Vagina (tissue), 2 donors: ENCODE measurements at regions not wholly inside any gene's neighbourhood (a gene's known extent, or its start where the extent isn't known, plus 50 kb on each side); places are given as distances from the start of the nearest gene placed in this dataset.

Source experiments
- DNase-seq, 2 donors: peaks; one replicate each; pipeline ENCODE4 v3.0.0-alpha.2; 2017; ENCODE audit errors: extremely low spot score in 2 of 2
- H3K27ac ChIP-seq: fragments of 200-600 bp; sonication (generic); one replicate; pipeline ENCODE4 v1.5.1; 2019
- H3K27me3 ChIP-seq: fragments of 200-600 bp; sonication (generic); one replicate; pipeline ENCODE4 v1.5.1; 2019
- H3K36me3 ChIP-seq, 2 donors: fragments of 200-600 bp; sonication (generic); one replicate each; pipeline ENCODE4 v1.5.1; 2017 to 2019
- H3K4me1 ChIP-seq: fragments of 200-600 bp; sonication (generic); one replicate; pipeline ENCODE4 v1.5.1; 2019
- H3K4me3 ChIP-seq, 2 donors: fragments of 200-600 bp; sonication (generic); 1 replicate in 1 of 2; 2 replicates in 1 of 2; pipeline ENCODE4 v1.5.1; 2016 to 2019
- H3K9me3 ChIP-seq: fragments of 200-600 bp; sonication (generic); one replicate; pipeline ENCODE4 v1.5.1; 2019
- POLR2A ChIP-seq, 2 donors: fragments of 450-650 bp; IDR thresholded peaks; one replicate each; pipeline ENCODE4 v1.6.1; 2017; ENCODE audit warnings: antibody characterized with exemption in 2 of 2, mild to moderate bottlenecking in 2 of 2, moderate library complexity in 2 of 2
- POLR2AphosphoS5 ChIP-seq, 2 donors: sonication (generic); formaldehyde crosslinking; IDR thresholded peaks; one replicate each; pipeline ENCODE4 v1.9.0; 2017; ENCODE audit warnings: antibody characterized with exemption in 2 of 2, mild to moderate bottlenecking in 2 of 2, low read depth in 1 of 2; ENCODE audit not compliant: insufficient read depth in 1 of 2
- intact Hi-C: fragments of 100-400 bp; cut with DNase I; formaldehyde crosslinking; loops from one replicate; pipeline ENCODE4 v1.15.1; 2023
- TF ChIP-seq, protein P1 (sequence below), 3 experiments: fragments of 450-650 bp in 2 of 3; fragments of 200-600 bp in 1 of 3; sonication (generic) in 1 of 3; IDR thresholded peaks; one replicate each; pipeline ENCODE4 v1.5.1; 2017 to 2019; ENCODE audit warnings: antibody characterized with exemption in 3 of 3, mild to moderate bottlenecking in 2 of 3, moderate library complexity in 2 of 3

DNA sequence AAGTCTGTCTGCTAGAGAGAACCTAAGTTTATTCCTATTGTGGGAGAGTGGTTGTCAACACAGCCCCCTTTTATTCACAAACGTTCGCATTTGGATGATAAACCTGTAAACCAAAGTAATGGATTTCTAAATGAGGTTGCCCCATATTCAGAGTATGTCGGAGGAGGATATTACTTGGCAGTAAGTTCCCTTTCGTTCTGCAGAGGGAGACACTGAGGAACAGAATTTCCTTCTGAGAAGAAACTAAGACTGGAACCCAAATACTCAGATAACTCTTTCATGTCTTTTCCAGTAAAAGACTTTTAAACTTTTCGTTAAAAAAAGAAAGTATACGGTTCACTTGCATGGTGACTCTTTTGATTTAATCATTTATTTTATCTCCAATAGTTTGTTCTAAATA is 754.6 kb upstream of the MMS22L start:
- intact Hi-C loops: no loop called here
- H3K27me3 ChIP-seq: no peaks in the 10 kb centered on the region
- DNase-seq: no peak

DNA sequence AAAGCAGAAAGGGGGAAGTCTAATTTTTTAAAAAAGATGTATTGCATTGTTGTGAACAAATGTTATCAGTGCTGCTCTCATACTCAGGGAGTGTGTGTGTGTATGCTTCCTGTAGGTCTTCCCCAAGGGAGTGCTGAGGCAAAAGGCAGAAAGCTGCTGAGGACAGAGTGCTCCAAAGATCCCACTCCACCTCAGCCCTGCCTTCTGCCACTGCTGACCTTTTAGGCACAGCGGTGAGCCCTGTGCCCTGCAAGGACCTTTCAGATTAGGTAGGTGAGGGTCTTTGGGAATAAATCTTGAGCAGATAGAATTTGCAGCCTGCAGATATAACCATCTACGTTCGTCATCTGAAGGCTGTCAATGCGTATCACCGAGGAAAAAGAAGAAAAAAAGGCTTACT is 756.4 kb upstream of the MMS22L start:
- H3K36me3 ChIP-seq: no peaks in the 10 kb centered on the region
- TF ChIP-seq, protein P1, sequence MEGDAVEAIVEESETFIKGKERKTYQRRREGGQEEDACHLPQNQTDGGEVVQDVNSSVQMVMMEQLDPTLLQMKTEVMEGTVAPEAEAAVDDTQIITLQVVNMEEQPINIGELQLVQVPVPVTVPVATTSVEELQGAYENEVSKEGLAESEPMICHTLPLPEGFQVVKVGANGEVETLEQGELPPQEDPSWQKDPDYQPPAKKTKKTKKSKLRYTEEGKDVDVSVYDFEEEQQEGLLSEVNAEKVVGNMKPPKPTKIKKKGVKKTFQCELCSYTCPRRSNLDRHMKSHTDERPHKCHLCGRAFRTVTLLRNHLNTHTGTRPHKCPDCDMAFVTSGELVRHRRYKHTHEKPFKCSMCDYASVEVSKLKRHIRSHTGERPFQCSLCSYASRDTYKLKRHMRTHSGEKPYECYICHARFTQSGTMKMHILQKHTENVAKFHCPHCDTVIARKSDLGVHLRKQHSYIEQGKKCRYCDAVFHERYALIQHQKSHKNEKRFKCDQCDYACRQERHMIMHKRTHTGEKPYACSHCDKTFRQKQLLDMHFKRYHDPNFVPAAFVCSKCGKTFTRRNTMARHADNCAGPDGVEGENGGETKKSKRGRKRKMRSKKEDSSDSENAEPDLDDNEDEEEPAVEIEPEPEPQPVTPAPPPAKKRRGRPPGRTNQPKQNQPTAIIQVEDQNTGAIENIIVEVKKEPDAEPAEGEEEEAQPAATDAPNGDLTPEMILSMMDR (IDR thresholded peaks at IDR 0.05): no peak
- H3K4me3 ChIP-seq: no peak overlapping the region
- H3K27me3 ChIP-seq: no peaks in the 10 kb centered on the region
- intact Hi-C loops: no loop called here
- H3K9me3 ChIP-seq: no peaks in the 10 kb centered on the region
- no peak overlapping the region for H3K27ac ChIP-seq
- no peaks in the 10 kb centered on the region for H3K4me1 ChIP-seq
- no peak for DNase-seq

More for the DNA sequence above, 754.6 kb upstream of the MMS22L start:
- no peaks in the 10 kb centered on the region for H3K9me3 ChIP-seq
- H3K27ac ChIP-seq: no peak overlapping the region
- H3K4me1 ChIP-seq: no peaks in the 10 kb centered on the region
- no peaks in the 10 kb centered on the region for H3K36me3 ChIP-seq
- H3K4me3 ChIP-seq: no peak overlapping the region
- TF ChIP-seq POLR2A (IDR thresholded peaks at IDR 0.05): no peak
- TF ChIP-seq, protein P1 (IDR thresholded peaks at IDR 0.05): no peak
- TF ChIP-seq POLR2AphosphoS5 (IDR thresholded peaks at IDR 0.05; ENCODE audit: insufficient read depth in 1 of 2, low read depth in 1 of 2): no peak

DNA sequence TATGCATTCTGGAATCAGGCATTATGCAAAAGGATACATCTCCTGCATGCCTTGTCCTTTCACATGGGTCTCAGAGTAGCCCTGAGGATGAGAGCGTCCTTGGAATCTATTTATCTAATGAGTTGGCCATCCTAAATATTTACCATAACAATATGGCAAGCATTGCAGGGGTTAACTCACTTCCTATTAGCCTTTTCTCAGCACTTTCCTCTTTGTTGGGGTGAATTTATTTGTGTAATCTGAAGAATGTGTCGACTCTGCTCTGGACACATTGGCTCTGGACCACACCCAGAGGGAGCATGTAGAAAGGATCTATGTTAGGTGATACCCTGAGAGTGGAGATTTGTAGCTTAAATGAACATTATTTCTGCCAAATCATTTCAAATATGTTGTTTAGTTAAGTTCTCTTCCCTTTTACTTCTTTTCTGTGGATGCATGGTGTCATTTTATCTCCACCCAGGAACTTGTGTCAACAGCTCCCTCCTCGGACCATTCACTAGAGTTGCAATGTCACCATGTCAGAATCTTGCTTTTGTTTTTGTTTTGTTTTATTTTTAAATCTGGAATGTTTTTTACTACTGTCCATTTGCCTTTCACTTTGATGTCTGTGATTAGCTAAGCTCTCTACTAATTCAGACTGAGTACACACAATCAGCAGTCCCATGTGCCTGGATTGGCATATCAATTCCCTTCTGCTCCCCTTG is 757.0 kb upstream of the MMS22L start:
- no peaks in the 10 kb centered on the region for H3K4me1 ChIP-seq
- TF ChIP-seq POLR2A (IDR thresholded peaks at IDR 0.05) (no peak), POLR2AphosphoS5 (IDR thresholded peaks at IDR 0.05; ENCODE audit: insufficient read depth in 1 of 2, low read depth in 1 of 2) (no peak)
- H3K27me3 ChIP-seq: no peaks in the 10 kb centered on the region
- no peaks in the 10 kb centered on the region for H3K9me3 ChIP-seq
- no peak overlapping the region for H3K4me3 ChIP-seq
- H3K36me3 ChIP-seq: no peaks in the 10 kb centered on the region
- intact Hi-C loops: no loop called here
- DNase-seq: no peak
- no peak overlapping the region for H3K27ac ChIP-seq

DNA sequence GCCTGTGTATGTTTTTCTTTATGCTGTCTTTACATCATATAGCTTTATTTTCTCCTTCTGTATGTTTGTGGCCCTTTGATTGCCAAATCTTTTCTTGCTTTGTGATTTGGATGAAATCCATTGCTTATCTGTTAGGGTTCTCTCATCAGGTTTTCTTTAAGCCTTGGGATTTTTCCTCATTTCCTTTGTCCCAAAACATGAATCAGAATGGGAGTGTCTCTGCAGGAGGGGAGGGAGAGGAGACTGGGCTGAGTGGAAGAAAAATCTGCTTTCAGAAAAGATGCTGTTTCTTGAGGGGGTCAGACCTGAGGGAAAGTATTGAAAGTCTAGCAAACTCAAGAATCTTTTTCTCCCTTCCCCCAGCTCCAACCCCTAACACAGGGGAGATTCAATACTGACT is 758.0 kb upstream of the MMS22L start:
- intact Hi-C loops: no loop called here
- Histone ChIP-seq H3K27ac (no peak overlapping the region), H3K36me3 (no peaks in the 10 kb centered on the region), H3K9me3 (no peaks in the 10 kb centered on the region), H3K4me1 (no peaks in the 10 kb centered on the region), H3K27me3 (no peaks in the 10 kb centered on the region), H3K4me3 (no peak overlapping the region)
- TF ChIP-seq, protein P1 (IDR thresholded peaks at IDR 0.05): no peak
- no peak for DNase-seq

DNA sequence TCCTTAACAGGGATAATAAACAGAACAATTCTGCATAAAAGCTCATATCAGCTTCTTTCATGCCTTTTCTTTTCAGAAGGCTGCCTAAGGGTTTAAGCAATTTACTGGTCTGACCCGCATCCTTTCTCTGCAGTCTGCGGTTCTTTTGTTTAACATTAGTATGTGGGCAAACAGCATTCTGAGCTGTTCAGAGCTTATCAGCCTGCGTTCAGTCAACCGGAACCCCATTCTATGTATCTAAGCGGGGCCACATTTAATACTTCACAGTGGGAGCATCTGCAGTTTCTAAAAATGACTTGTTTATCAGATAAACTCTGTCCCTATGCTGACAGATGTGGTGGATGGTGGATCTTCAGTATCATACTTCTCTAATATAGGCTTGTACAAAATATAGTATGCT is 758.9 kb upstream of the MMS22L start:
- Histone ChIP-seq H3K27me3 (no peaks in the 10 kb centered on the region), H3K36me3 (no peaks in the 10 kb centered on the region), H3K9me3 (no peaks in the 10 kb centered on the region), H3K27ac (no peak overlapping the region), H3K4me1 (no peaks in the 10 kb centered on the region), H3K4me3 (no peak overlapping the region)
- no peak for DNase-seq
- intact Hi-C loops: no loop called here
- TF ChIP-seq POLR2A (IDR thresholded peaks at IDR 0.05) (no peak), POLR2AphosphoS5 (IDR thresholded peaks at IDR 0.05; ENCODE audit: insufficient read depth in 1 of 2, low read depth in 1 of 2) (no peak)
- TF ChIP-seq, protein P1 (IDR thresholded peaks at IDR 0.05): no peak
